Left ventricle myocardium inferior (tissue), 1 donor: ENCODE measurements at regions not wholly inside any gene's neighbourhood (a gene's known extent, or its start where the extent isn't known, plus 50 kb on each side); places are given as distances from the start of the nearest gene placed in this dataset.
A peak's percentile ranks its signal among the peaks of the same experiment; 100 is the strongest.

Experiments used
- DNase-seq: peaks from one replicate; pipeline ENCODE4 v3.0.0-alpha.2; 2020
- H3K27ac ChIP-seq: fragments of 200-600 bp; replicated peaks from 2 replicates; pipeline ENCODE4 v1.8.0; 2021
- H3K27me3 ChIP-seq: fragments of 200-600 bp; 2 replicates; pipeline ENCODE4 v1.8.0; 2021; ENCODE audit warnings: low read depth
- H3K36me3 ChIP-seq: fragments of 200-600 bp; 2 replicates; pipeline ENCODE4 v1.8.0; 2021
- H3K4me1 ChIP-seq: fragments of 200-600 bp; 2 replicates; pipeline ENCODE4 v1.8.0; 2021
- H3K4me3 ChIP-seq: fragments of 200-600 bp; 2 replicates; pipeline ENCODE4 v1.8.0; 2021; ENCODE audit warnings: mild to moderate bottlenecking, moderate library complexity
- H3K9me3 ChIP-seq: fragments of 200-600 bp; replicated peaks from 2 replicates; pipeline ENCODE4 v1.8.0; 2021
- intact Hi-C: fragments of 100-400 bp; cut with micrococcal nuclease; formaldehyde crosslinking; loops from one replicate; pipeline ENCODE4 v1.11.0; 2022
- TF ChIP-seq, protein P1 (sequence below): fragments of 200-600 bp; IDR thresholded peaks from 2 replicates; pipeline ENCODE4 v1.8.0; 2021; ENCODE audit warnings: antibody characterized with exemption, mild to moderate bottlenecking, borderline replicate concordance
- donor health status: DM: no; HTN: yes; CAD: no; lungs with severe emphysema.

DNA sequence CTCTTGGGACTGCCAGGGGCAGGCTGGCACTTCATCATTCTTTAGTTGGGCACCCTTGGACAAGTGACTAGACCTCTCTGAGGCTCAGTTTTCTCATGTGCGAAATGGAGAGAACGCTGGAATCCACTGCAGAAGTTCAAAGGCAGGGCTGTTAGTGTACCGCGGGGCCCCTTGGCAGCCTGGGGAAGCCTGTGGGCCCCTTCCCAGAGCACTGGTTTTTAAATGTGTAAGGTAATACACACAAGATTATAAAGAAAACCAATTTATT lies 209.5 kb upstream of the MVB12B start:
- Histone ChIP-seq H3K27ac (no peak overlapping the region), H3K27me3 (peaks cover 54% of the 10 kb centered on the region), H3K9me3 (no peaks in the 10 kb centered on the region), H3K36me3 (no peaks in the 10 kb centered on the region), H3K4me1 (no peaks in the 10 kb centered on the region), H3K4me3 (no peak overlapping the region)
- no peak for DNase-seq
- intact Hi-C loops = no loop called here
- TF ChIP-seq, protein P1, sequence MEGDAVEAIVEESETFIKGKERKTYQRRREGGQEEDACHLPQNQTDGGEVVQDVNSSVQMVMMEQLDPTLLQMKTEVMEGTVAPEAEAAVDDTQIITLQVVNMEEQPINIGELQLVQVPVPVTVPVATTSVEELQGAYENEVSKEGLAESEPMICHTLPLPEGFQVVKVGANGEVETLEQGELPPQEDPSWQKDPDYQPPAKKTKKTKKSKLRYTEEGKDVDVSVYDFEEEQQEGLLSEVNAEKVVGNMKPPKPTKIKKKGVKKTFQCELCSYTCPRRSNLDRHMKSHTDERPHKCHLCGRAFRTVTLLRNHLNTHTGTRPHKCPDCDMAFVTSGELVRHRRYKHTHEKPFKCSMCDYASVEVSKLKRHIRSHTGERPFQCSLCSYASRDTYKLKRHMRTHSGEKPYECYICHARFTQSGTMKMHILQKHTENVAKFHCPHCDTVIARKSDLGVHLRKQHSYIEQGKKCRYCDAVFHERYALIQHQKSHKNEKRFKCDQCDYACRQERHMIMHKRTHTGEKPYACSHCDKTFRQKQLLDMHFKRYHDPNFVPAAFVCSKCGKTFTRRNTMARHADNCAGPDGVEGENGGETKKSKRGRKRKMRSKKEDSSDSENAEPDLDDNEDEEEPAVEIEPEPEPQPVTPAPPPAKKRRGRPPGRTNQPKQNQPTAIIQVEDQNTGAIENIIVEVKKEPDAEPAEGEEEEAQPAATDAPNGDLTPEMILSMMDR = no peak

DNA sequence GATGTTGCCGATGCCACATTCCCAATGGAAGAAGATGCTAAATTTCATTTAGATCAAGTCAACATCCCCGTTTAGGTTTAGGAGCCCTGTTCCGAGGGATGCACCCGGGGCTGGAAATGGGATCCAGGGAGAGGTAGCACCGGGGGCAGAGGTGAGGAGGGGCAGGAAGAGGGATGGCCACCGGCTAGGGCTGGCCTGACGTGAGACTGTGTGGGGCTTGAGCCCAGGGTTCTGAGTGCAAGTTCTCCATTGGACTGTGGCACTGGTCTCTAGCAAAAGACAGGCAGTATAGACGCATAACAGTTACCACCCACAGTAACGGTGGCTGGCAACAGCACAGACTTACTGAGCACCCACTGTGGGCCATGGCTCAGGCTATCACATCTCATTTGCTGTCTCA lies 209.0 kb upstream of the MVB12B start:
- Histone ChIP-seq H3K27me3 (peaks cover 60% of the 10 kb centered on the region), H3K9me3 (no peaks in the 10 kb centered on the region), H3K36me3 (no peaks in the 10 kb centered on the region), H3K27ac (no peak overlapping the region), H3K4me3 (no peak overlapping the region), H3K4me1 (no peaks in the 10 kb centered on the region)
- intact Hi-C loops = no loop called here
- TF ChIP-seq, protein P1 = no peak
- no peak for DNase-seq

DNA sequence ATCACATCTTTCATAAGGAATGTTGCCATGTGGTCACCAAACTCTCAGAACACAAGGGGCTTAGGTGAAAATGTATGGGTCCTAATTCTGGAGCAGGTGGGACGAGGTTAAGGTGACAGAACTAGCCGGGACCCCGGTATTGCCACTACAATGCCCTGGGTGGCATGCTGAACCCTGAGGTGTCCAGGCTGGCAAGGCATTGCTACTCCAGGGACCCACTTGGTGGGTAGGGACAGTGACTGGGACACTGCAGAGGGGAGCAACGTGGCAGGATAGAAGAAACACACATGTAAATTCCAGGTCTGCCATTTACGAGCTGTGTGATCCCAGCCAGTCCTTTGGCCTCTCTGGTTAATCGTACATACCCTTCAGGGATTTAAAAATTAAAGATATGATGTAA lies 206.9 kb upstream of the MVB12B start:
- H3K4me3 ChIP-seq = no peak overlapping the region
- TF ChIP-seq, protein P1 = no peak
- no peaks in the 10 kb centered on the region for H3K9me3 ChIP-seq
- no peaks in the 10 kb centered on the region for H3K36me3 ChIP-seq
- no peaks in the 10 kb centered on the region for H3K4me1 ChIP-seq
- peaks cover 62% of the 10 kb centered on the region for H3K27me3 ChIP-seq
- no peak overlapping the region for H3K27ac ChIP-seq
- intact Hi-C loops = no loop called here
- DNase-seq = no peak

DNA sequence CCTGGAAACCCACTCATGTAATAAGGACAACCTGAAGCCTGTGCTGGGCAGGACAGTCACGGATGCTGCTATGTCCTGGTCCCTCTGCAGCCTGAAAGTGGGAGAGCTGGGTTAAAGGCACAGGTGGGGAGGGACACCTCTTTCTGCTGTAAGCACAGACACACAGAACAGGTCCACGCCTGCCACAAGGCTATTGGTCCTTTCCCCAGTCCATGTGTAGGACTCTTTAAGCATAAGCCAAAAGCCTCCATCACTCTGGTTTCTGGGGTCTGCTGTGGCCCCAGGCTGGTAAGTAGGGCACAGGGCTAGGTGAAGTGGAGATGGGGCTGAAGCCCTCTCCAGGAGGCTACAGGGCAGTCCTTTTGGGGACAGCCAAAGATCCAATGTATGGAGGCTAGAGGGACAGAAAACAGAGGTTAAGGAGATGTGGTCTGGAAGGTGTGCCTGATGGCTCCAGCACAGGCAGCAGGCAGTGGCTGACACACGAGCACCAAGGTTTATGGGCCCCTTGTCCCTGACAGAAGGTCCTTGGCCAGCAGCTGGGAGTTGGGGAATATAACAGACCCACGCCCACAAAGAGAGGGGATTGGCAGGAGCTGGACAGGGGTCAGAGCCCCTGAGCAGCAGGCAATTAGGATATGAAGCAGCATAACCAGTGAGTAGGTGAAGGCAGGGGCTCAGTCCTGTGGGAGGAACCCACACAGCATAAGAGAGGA lies 203.6 kb upstream of the MVB12B start:
- peaks cover 11% of the 10 kb centered on the region for H3K4me1 ChIP-seq
- TF ChIP-seq, protein P1 = no peak
- no peak for DNase-seq
- H3K27ac ChIP-seq = no peak overlapping the region
- H3K27me3 ChIP-seq = peaks cover 44% of the 10 kb centered on the region
- no peaks in the 10 kb centered on the region for H3K36me3 ChIP-seq
- H3K9me3 ChIP-seq = no peaks in the 10 kb centered on the region
- H3K4me3 ChIP-seq = no peak overlapping the region
- intact Hi-C loops = no loop called here

DNA sequence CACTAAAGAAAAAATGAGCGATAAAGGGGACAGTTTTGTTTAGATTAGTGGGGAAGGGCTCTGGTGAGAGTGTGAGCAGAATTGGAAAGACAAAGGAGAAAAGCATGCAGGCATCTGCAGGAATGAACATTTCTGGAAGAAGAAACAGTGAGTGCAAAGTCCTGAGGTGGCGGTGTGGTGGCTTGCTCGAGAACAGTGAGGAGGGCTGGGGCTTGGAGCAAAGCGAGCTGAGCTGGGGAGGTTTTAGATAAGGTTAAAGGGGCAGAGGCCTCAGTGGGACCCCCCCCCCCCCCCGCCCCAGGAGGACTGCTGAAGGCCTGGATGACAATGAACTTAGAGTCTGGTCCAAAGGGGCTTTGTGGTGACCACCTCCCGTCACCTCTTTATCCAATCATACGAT lies 202.7 kb upstream of the MVB12B start:
- Histone ChIP-seq H3K36me3 (no peaks in the 10 kb centered on the region), H3K9me3 (no peaks in the 10 kb centered on the region), H3K4me1 (peaks cover 11% of the 10 kb centered on the region), H3K4me3 (no peak overlapping the region), H3K27ac (no peak overlapping the region), H3K27me3 (peaks cover 38% of the 10 kb centered on the region)
- DNase-seq = no peak
- intact Hi-C loops = no loop called here
- TF ChIP-seq, protein P1 = no peak

DNA sequence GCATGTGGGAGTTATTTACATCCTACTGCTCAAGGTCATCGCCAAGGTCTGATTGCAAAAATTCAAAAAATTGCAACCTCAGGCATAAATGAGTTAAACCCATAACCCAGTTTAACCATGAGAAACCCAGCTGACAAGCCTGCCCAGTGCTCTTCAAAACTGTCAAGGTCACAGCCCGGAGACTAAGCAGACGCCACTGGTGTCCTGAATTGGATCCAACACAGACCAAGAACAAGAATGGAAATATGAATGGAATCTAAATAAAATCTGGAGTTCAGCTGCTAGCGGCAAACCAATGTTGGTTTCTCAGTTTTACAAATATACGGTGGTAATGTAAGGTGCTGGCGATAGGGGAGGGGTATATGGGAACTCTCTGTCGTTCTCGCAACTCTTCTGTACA lies 201.5 kb upstream of the MVB12B start:
- no peaks in the 10 kb centered on the region for H3K36me3 ChIP-seq
- H3K4me1 ChIP-seq = peaks cover 11% of the 10 kb centered on the region
- H3K27me3 ChIP-seq = peaks cover 26% of the 10 kb centered on the region
- H3K9me3 ChIP-seq = no peaks in the 10 kb centered on the region
- peak overlapping the region; percentile 38 for H3K4me3 ChIP-seq
- TF ChIP-seq, protein P1 = no peak
- no peak for DNase-seq
- H3K27ac ChIP-seq = no peak overlapping the region
- intact Hi-C loops = no loop called here
